Ascending aorta (tissue), 2 donors: ENCODE measurements at regions not wholly inside any gene's neighbourhood (a gene's known extent, or its start where the extent isn't known, plus 50 kb on each side); places are given as distances from the start of the nearest gene placed in this dataset.
"Not testable (repeated sequence)": the region's sequence is repeated elsewhere in the genome, so short reads cannot be mapped to it uniquely, and the experiment has no call there.

Source experiments
- DNase-seq, 2 donors: peaks; one replicate each; pipeline ENCODE4 v3.0.0-alpha.2; 2019; ENCODE audit warnings: low spot score in 2 of 2
- H3K27ac ChIP-seq, 2 donors: fragments of 200-600 bp; sonication (generic); one replicate each; pipeline ENCODE4 v1.5.1; 2016 to 2017; ENCODE audit warnings: mild to moderate bottlenecking in 1 of 2
- H3K27me3 ChIP-seq: fragments of 200-600 bp; sonication (generic); one replicate; pipeline ENCODE4 v1.5.1; 2017
- H3K36me3 ChIP-seq, 2 donors: fragments of 200-600 bp; sonication (generic); one replicate each; pipeline ENCODE4 v1.5.1; 2016
- H3K4me1 ChIP-seq, 2 donors: fragments of 200-600 bp; sonication (generic); one replicate each; pipeline ENCODE4 v1.5.1; 2016 to 2017; ENCODE audit warnings: mild to moderate bottlenecking in 1 of 2
- H3K4me3 ChIP-seq, 2 donors: fragments of 200-600 bp; sonication (generic); one replicate each; pipeline ENCODE4 v1.5.1; 2016 to 2017; ENCODE audit warnings: mild to moderate bottlenecking in 1 of 2
- H3K9me3 ChIP-seq, 2 donors: fragments of 200-600 bp; sonication (generic); one replicate each; pipeline ENCODE4 v1.5.1; 2016
- CTCF ChIP-seq, 3 experiments: fragments of 200-600 bp in 2 of 3; fragments of 450-650 bp in 1 of 3; sonication (generic) in 2 of 3; IDR thresholded peaks; one replicate each; pipeline ENCODE4 v1.5.1; 2016 to 2019; ENCODE audit warnings: antibody characterized with exemption in 3 of 3, mild to moderate bottlenecking in 1 of 3, moderate library complexity in 1 of 3
- intact Hi-C: fragments of 100-400 bp; cut with DNase I; formaldehyde crosslinking; loops from one replicate; pipeline ENCODE4 v1.15.1; 2023

GRCh38 chr6:113220832-113221231, 636.3 kb upstream of the MARCKS start:
- intact Hi-C loops, result no loop called here
- no peak for TF ChIP-seq CTCF (IDR thresholded peaks at IDR 0.05)
- H3K9me3 ChIP-seq, result no peaks in the 10 kb centered on the region
- H3K4me1 ChIP-seq, result no peaks in the 10 kb centered on the region
- H3K36me3 ChIP-seq, result no peaks in the 10 kb centered on the region
- H3K27me3 ChIP-seq, result no peaks in the 10 kb centered on the region
- no peak overlapping the region for H3K27ac ChIP-seq
- no peak for DNase-seq
- H3K4me3 ChIP-seq, result no peak overlapping the region

GRCh38 chr6:113221850-113222249, 635.3 kb upstream of the MARCKS start:
- no peaks in the 10 kb centered on the region for H3K36me3 ChIP-seq
- TF ChIP-seq CTCF (IDR thresholded peaks at IDR 0.05), result no peak
- no peaks in the 10 kb centered on the region for H3K9me3 ChIP-seq
- no peaks in the 10 kb centered on the region for H3K4me1 ChIP-seq
- no peaks in the 10 kb centered on the region for H3K27me3 ChIP-seq
- intact Hi-C loops, result no loop called here
- DNase-seq, result no peak
- H3K4me3 ChIP-seq, result no peak overlapping the region
- no peak overlapping the region for H3K27ac ChIP-seq

GRCh38 chr6:113246186-113246585, 611.0 kb upstream of the MARCKS start:
- Histone ChIP-seq H3K4me3 (no peak overlapping the region), H3K27ac (no peak overlapping the region), H3K27me3 (no peaks in the 10 kb centered on the region), H3K36me3 (no peaks in the 10 kb centered on the region), H3K4me1 (no peaks in the 10 kb centered on the region), H3K9me3 (no peaks in the 10 kb centered on the region)
- no peak for DNase-seq
- no peak for TF ChIP-seq CTCF (IDR thresholded peaks at IDR 0.05)
- intact Hi-C loops, result no loop called here

- intact Hi-C loops, result no loop called here
- Histone ChIP-seq H3K27me3 (no peaks in the 10 kb centered on the region), H3K36me3 (no peaks in the 10 kb centered on the region), H3K4me3 (no peak overlapping the region), H3K9me3 (no peaks in the 10 kb centered on the region), H3K27ac (no peak overlapping the region), H3K4me1 (no peaks in the 10 kb centered on the region)
- no peak for TF ChIP-seq CTCF (IDR thresholded peaks at IDR 0.05)
- DNase-seq, result no peak
These were observed 608.6 kb upstream of the MARCKS start for GRCh38 chr6:113248532-113248931.

- H3K4me3 ChIP-seq, H3K9me3 ChIP-seq, intact Hi-C loops, H3K36me3 ChIP-seq, DNase-seq, H3K4me1 ChIP-seq, H3K27me3 ChIP-seq, H3K27ac ChIP-seq: not testable (repeated sequence)
These were observed 603.0 kb upstream of the MARCKS start for GRCh38 chr6:113254194-113254593.

- intact Hi-C loops, result no loop called here
- Histone ChIP-seq H3K36me3 (no peaks in the 10 kb centered on the region), H3K9me3 (peaks cover 3 to 5% of the 10 kb centered on the region in 2 donors), H3K4me1 (no peaks in the 10 kb centered on the region), H3K27ac (no peak overlapping the region), H3K4me3 (no peak overlapping the region), H3K27me3 (no peaks in the 10 kb centered on the region)
- DNase-seq, result no peak
- TF ChIP-seq CTCF (IDR thresholded peaks at IDR 0.05), result no peak
These were observed 598.4 kb upstream of the MARCKS start for GRCh38 chr6:113258771-113259170.
